Retinal pigment epithelial cell (primary cell): ENCODE measurements at regions not wholly inside any gene's neighbourhood (a gene's known extent, or its start where the extent isn't known, plus 50 kb on each side); places are given as distances from the start of the nearest gene placed in this dataset.

Source experiments
- DNase-seq: peaks from one replicate; pipeline ENCODE4 v3.0.0-alpha.2; 2010; ENCODE audit warnings: low read depth
- H3K4me3 ChIP-seq: 2 replicates; pipeline ENCODE4 v1.5.1; 2011; ENCODE audit warnings: mild to moderate bottlenecking, low read length, control low read depth, moderate library complexity
- TF ChIP-seq, protein P1 (sequence below): conservative IDR thresholded peaks from 2 replicates; pipeline ENCODE4 v1.5.1; 2011; ENCODE audit warnings: low read depth, low read length, control low read depth, inconsistent platforms

DNA sequence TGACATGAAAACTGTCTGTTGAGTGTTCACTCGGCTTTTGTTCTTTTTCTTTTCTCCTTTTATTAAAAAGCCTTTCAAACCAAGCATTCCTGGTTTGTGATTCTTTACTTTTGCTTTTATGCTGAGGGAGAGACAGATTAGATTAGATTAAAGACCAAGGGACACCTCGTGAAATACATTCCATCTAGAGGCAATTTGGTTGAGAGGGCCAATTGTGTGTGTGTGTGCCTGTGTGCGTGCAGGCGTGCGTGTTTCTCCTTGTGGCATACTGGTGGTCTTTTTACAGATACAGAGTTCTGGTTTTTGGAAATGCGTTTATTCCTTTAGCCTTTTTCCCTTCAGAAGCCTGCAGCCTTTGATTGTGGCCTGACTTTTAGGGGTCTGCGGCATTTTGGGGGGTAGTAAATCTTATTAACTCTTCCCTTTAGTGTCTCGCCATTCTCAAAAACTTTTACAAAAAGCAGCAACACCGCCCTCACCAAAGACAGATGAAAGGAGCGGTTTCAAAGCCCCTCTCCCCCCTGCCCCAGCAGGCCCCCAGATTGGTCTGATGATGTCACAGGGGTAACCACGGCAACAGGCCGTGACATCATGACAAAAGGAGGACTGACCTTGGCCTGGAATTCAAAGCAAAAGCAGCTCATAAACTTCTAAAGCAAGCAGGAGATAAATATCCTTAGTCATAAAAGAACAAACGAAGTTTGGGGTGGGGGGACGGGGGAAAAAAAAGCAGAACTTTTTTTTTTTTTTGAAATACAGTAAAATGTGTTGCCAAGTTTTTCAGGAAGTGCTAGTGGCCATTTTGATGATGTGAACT, 84.1 kb upstream of the TBX3 start:
- DNase-seq = no peak
- TF ChIP-seq, protein P1, sequence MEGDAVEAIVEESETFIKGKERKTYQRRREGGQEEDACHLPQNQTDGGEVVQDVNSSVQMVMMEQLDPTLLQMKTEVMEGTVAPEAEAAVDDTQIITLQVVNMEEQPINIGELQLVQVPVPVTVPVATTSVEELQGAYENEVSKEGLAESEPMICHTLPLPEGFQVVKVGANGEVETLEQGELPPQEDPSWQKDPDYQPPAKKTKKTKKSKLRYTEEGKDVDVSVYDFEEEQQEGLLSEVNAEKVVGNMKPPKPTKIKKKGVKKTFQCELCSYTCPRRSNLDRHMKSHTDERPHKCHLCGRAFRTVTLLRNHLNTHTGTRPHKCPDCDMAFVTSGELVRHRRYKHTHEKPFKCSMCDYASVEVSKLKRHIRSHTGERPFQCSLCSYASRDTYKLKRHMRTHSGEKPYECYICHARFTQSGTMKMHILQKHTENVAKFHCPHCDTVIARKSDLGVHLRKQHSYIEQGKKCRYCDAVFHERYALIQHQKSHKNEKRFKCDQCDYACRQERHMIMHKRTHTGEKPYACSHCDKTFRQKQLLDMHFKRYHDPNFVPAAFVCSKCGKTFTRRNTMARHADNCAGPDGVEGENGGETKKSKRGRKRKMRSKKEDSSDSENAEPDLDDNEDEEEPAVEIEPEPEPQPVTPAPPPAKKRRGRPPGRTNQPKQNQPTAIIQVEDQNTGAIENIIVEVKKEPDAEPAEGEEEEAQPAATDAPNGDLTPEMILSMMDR = no peak
- no peak overlapping the region for H3K4me3 ChIP-seq

DNA sequence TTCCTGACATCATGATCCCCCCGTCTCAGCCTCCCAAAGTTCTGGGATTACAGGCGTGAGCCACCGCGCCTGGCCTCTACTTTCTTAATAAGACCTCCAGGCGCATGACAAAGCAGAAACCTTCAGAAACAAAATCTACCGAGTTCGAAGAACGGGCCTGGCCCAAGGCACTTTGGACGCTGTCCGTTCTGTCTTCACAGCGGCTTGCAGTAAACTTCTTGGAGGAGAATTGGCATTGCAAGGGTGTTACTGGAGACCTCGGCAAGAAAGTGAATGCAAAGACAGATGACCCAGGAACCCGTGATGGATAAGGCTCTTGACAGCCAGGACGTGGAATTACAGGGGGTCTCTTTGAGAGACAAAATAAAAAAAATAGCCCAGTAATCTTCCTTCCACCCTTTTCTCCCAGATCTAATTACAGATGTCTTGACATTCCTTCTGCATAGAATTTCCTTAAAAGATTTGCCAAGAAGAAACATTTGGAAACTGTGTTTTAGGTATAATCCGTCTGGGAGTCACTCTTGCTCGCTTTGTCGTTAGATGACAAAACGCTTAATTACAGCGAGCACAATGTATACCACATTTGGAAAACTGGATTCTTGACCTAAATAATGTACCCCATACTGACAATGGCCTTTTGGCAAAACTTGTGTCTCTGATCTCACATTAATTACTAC, 83.2 kb upstream of the TBX3 start:
- TF ChIP-seq, protein P1 = no peak
- no peak overlapping the region for H3K4me3 ChIP-seq
- DNase-seq = no peak

DNA sequence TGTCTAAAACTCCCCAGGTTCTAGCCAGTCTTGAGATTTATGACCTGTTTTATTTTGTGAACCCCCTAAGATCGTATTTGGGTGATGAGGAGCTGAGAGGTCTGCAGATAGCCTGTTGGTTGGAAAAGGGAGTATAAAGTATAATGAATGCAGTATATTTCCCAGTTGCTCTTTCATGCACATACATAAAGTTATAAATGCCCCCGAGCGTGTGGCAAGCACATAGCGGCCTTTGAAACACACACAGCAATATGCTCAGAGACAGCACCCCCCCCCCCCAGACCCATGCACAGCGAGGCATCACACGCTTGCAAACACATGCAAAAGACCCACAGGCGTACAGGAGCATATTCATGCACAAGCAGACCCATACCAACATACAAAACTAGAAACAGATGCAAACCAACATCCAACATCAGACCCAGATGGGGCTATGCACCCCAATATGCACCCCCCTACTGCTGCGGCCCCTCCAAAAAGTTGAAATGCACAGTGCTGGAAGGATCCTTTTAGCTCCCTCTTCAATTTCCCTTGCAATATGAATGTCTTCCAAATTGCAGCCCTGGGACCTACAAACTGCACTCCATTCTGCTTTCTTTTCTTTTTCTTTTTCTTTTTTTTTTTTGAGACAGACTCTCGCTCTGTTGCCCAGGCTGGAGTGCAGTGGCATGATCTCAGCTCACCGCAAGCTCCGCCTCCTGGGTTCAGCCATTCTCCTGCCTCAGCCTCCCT, 82.2 kb upstream of the TBX3 start:
- TF ChIP-seq, protein P1 = no peak
- H3K4me3 ChIP-seq = no peak overlapping the region

DNA sequence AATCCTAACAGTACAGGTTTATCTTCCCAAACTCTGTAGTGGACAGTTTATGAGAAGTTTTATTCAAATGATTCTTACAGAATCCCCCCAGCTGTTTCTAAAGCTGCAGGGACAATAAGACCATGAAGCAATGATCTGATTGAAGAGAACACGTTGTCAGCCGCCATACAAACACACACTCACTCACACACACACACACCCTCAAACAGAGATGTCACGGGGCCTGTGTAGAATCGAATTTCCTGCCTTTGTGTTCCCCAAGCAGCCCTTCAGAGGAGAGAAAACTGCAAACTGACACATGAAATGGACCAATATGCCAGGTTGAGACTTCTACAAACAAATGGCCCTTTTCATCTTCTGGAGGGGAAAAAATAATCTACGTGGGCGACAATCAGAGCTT, 80.5 kb upstream of the TBX3 start:
- TF ChIP-seq, protein P1 = no peak
- no peak for DNase-seq
- no peak overlapping the region for H3K4me3 ChIP-seq

More for the DNA sequence above, 82.2 kb upstream of the TBX3 start:
- DNase-seq = no peak

DNA sequence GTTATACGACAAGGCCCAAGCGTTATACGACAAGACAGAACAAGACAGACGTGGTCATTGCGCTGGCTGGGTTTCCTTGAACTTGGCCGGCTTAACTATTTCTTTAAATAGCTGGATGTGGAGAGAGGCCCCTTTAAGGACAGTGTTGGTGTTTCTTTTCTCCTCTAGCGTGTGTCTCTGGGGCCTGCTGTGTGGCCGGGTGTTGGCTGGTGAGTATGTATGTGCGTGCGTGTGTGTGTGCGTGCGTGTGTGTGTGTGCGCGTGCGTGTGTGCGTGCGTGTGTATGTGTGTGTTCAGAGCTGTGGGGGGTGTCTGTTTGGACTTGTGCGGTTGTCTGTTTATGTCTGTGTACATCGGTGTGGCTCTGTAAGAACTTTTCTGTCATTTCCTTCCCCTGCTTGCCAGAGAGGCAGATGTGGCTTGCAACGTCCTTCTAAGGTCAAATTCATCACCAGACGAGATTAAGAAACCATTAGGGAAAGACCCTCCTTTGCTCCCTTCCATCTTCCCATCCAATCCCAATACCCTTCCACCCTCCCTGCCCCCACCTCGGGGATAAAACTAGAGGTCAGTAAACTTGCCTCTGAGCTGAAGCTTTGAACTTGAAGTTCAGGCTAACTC, 78.6 kb upstream of the TBX3 start:
- TF ChIP-seq, protein P1 = no peak
- H3K4me3 ChIP-seq = no peak overlapping the region
- no peak for DNase-seq

DNA sequence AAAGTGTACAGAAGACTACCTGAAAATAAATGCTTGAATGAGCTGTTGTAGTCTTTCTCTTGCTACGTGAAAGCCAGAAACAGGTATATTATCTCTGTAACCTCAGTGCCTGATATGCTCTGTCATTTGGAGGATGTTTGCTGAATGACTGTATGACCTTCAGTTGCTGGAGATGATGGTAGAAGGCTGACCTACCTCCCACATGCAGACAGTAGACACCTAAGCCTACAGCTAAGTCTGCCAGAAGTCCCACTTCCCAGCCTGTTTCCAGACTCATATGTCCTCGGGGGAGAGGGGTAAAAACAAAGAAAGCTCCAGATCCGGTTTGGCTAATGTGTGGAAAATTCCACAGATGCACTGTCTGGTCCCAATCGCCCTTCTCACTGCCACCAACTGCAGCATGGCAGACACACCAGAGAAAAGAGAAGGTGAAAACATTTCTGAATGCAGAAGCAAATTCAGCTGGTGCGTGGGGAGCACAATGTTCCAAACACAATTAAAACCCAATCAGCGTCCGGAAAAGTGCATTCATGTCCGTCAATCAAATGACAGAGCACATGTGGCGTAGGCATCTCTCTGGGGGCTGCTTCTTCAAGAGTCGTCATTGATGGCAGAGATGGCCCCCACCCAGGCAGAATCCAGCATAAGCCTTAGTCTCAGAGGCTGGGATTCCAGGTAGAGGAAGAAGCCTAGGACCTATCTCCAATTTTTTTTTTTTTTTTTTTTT, 76.3 kb upstream of the TBX3 start:
- no peak for DNase-seq
- H3K4me3 ChIP-seq = no peak overlapping the region
- TF ChIP-seq, protein P1 = no peak
